SU-DHL-6 (cell line): ENCODE measurements at regions not wholly inside any gene's neighbourhood (a gene's known extent, or its start where the extent isn't known, plus 50 kb on each side); places are given as distances from the start of the nearest gene placed in this dataset.

ENCODE experiments used
- H2AFZ ChIP-seq: fragments of 200-600 bp; sonication (generic); 2 replicates; pipeline ENCODE4 v1.6.1; 2014; ENCODE audit warnings: low read depth, mild to moderate bottlenecking, moderate library complexity, mixed read lengths, antibody characterized with exemption, low read length; ENCODE audit not compliant: severe bottlenecking
- H3F3A ChIP-seq: fragments of 200-600 bp; shearing (Covaris generic); 2 replicates; pipeline ENCODE4 v1.6.0; 2016; ENCODE audit warnings: antibody characterized with exemption, mild to moderate bottlenecking; ENCODE audit not compliant: insufficient read depth
- H3K27ac ChIP-seq: fragments of 200-600 bp; sonication (generic); 2 replicates; pipeline ENCODE4 v1.5.1; 2016; ENCODE audit warnings: low read depth, mild to moderate bottlenecking, low read length, moderate library complexity, mixed read lengths
- H3K27me3 ChIP-seq: fragments of 200-600 bp; sonication (generic), shearing (Covaris generic); 2 replicates; pipeline ENCODE4 v1.6.0; 2014; ENCODE audit warnings: mild to moderate bottlenecking, low read length
- H3K36me3 ChIP-seq: fragments of 200-600 bp; sonication (generic); 2 replicates; pipeline ENCODE4 v1.6.1; 2014; ENCODE audit warnings: mild to moderate bottlenecking, low read length, mixed read lengths
- H3K4me2 ChIP-seq: fragments of 300-600, 200-600 bp; shearing (Covaris generic), sonication (generic); 2 replicates; pipeline ENCODE4 v1.6.0; 2014; ENCODE audit warnings: low read length, low read depth, mild to moderate bottlenecking; ENCODE audit not compliant: poor library complexity, severe bottlenecking
- H3K4me3 ChIP-seq: fragments of 200-600 bp; sonication (generic); 2 replicates; pipeline ENCODE4 v1.5.1; 2014; ENCODE audit warnings: antibody characterized with exemption, low read length, mild to moderate bottlenecking, mixed read lengths; ENCODE audit not compliant: insufficient read depth, poor library complexity, severe bottlenecking
- H3K79me2 ChIP-seq: fragments of 200-600 bp; sonication (generic); 2 replicates; pipeline ENCODE4 v1.6.1; 2014; ENCODE audit warnings: mild to moderate bottlenecking, low read length, moderate library complexity; ENCODE audit not compliant: insufficient read depth
- H3K9ac ChIP-seq: fragments of 200-600 bp; sonication (generic); 2 replicates; pipeline ENCODE4 v1.7.0; 2014; ENCODE audit warnings: mild to moderate bottlenecking, low read length
- H3K9me2 ChIP-seq: fragments of 200-600 bp; sonication (generic); replicated peaks from 2 replicates; pipeline ENCODE4 v1.6.1; 2014; ENCODE audit warnings: low read length; ENCODE audit not compliant: insufficient read depth
- H3K9me3 ChIP-seq: fragments of 200-600 bp; sonication (generic); 2 replicates; pipeline ENCODE4 v1.6.1; 2014; ENCODE audit warnings: low read length, mixed read lengths; ENCODE audit not compliant: insufficient read depth
- H4K20me1 ChIP-seq: fragments of 200-600 bp; sonication (generic); 2 replicates; pipeline ENCODE4 v1.6.1; 2014; ENCODE audit warnings: low read depth, mild to moderate bottlenecking, antibody characterized with exemption, low read length, moderate library complexity, mixed read lengths
- EZH2phosphoT487 ChIP-seq: fragments of 200-600 bp; sonication (generic), shearing (Covaris generic); conservative IDR thresholded peaks from 2 replicates; pipeline ENCODE4 v1.6.1; 2018; ENCODE audit warnings: mild to moderate bottlenecking, antibody characterized with exemption, low read length, moderate library complexity, mixed read lengths
- TF ChIP-seq, protein P1 (sequence below): fragments of 200-600 bp; sonication (generic); IDR thresholded peaks from one replicate; pipeline ENCODE4 v1.5.1; 2017; ENCODE audit warnings: antibody characterized with exemption, mild to moderate bottlenecking, low read length, moderate library complexity; ENCODE audit not compliant: insufficient read depth, poor library complexity, severe bottlenecking

DNA sequence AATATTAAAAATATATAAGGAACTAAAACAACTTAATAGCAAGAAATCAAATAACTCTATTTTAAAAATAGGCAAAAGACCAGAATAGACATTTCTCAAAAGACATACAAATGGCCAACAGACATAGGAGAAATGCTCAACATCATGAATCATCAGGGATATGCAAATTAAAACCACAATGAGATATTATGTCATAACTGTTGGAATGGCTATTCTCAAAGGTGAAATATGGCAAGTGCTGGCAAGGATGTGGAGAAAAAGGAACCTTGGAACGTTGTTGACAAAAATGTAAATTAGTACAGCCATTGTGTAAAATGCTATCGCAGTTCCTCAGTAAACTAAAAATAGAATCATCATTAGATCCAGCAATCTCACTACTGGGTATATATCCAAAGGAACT lies 468.5 kb downstream of the NFIB start:
- H3F3A ChIP-seq, result no peaks in the 10 kb centered on the region
- no peak overlapping the region for H3K27ac ChIP-seq
- H3K36me3 ChIP-seq, result no peaks in the 10 kb centered on the region
- H3K9me2 ChIP-seq, result no peaks in the 10 kb centered on the region
- no peak overlapping the region for H2AFZ ChIP-seq
- H3K9ac ChIP-seq, result no peak overlapping the region
- H3K9me3 ChIP-seq, result no peaks in the 10 kb centered on the region; the same call in 1 of the 2 replicates
- no peaks in the 10 kb centered on the region for H3K79me2 ChIP-seq
- no peaks in the 10 kb centered on the region for H4K20me1 ChIP-seq
- no peak overlapping the region for H3K4me2 ChIP-seq
- no peaks in the 10 kb centered on the region for H3K27me3 ChIP-seq
- H3K4me3 ChIP-seq, result no peak overlapping the region
- TF ChIP-seq, protein P1, sequence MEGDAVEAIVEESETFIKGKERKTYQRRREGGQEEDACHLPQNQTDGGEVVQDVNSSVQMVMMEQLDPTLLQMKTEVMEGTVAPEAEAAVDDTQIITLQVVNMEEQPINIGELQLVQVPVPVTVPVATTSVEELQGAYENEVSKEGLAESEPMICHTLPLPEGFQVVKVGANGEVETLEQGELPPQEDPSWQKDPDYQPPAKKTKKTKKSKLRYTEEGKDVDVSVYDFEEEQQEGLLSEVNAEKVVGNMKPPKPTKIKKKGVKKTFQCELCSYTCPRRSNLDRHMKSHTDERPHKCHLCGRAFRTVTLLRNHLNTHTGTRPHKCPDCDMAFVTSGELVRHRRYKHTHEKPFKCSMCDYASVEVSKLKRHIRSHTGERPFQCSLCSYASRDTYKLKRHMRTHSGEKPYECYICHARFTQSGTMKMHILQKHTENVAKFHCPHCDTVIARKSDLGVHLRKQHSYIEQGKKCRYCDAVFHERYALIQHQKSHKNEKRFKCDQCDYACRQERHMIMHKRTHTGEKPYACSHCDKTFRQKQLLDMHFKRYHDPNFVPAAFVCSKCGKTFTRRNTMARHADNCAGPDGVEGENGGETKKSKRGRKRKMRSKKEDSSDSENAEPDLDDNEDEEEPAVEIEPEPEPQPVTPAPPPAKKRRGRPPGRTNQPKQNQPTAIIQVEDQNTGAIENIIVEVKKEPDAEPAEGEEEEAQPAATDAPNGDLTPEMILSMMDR, result no peak
- no peak for TF ChIP-seq EZH2phosphoT487

DNA sequence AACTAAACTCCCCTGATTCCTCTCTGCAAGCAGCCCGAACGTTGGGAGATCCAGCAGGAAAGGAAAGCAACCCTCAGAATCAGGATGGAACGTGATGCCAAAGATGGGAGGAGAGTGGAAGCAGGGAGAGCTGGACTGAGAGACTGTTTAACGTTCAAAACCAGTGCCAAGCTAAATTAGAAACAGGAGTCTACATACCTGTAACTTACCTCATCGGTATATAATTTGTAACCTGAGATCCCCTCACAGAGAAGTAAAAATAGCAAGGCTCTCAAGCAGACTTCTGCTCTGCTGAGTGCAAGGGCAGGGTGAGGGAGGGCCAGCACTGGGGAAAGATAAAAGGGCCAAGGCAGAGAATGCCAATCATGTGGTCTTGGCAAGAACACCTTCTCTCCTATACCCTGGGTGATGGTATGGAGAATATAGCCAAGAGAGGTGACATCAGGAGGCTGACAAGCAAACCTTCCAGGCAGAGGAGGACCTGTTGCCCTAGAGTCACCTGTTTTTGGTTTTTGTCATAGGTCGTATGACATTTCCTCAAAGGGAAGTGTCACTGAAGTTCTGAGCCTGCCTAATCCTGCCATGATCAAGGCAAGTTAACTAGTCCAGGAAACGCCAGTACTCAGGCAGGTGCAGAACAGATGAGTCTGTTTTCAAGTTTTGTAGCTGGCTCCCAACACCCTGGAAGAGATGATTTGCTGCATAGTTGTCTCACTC lies 472.0 kb downstream of the NFIB start:
- Histone ChIP-seq H3K4me3 (no peak overlapping the region), H3K9ac (no peak overlapping the region), H3K9me2 (no peaks in the 10 kb centered on the region), H2AFZ (no peak overlapping the region), H3K27me3 (no peaks in the 10 kb centered on the region), H3K27ac (no peak overlapping the region), H3K36me3 (no peaks in the 10 kb centered on the region), H3K4me2 (no peak overlapping the region), H4K20me1 (no peaks in the 10 kb centered on the region), H3K9me3 (no peaks in the 10 kb centered on the region; the same call in 1 of the 2 replicates), H3K79me2 (no peaks in the 10 kb centered on the region), H3F3A (no peaks in the 10 kb centered on the region)
- TF ChIP-seq EZH2phosphoT487, result no peak
- TF ChIP-seq, protein P1, result no peak

DNA sequence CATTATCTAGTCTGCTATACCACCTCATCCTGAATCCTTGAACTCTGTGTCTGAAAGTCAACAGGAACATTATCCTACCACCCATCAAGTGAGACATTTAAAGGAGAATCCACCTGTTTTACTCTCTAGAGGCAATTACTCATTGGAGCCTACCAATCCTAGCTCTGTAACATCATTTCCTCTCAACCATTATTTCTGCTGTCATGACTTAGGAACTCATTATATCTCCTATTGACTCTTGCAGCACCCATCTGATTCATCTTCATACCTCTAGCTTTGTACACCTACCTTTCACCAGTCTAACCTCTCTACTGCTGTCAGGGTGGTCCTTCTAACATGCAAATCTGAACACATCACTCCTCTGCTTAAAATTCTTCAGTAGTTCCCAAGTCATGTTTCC lies 481.5 kb downstream of the NFIB start:
- peaks cover 7% of the 10 kb centered on the region; the same call in 1 of the 2 replicates for H3K9me3 ChIP-seq
- no peak overlapping the region for H3K9ac ChIP-seq
- no peak overlapping the region for H3K27ac ChIP-seq
- no peaks in the 10 kb centered on the region for H3K36me3 ChIP-seq
- no peak for TF ChIP-seq EZH2phosphoT487
- TF ChIP-seq, protein P1, result no peak
- H3K4me3 ChIP-seq, result no peak overlapping the region
- H3K27me3 ChIP-seq, result no peaks in the 10 kb centered on the region
- no peaks in the 10 kb centered on the region for H4K20me1 ChIP-seq
- no peaks in the 10 kb centered on the region for H3K79me2 ChIP-seq
- no peaks in the 10 kb centered on the region for H3F3A ChIP-seq
- no peaks in the 10 kb centered on the region for H3K9me2 ChIP-seq
- H3K4me2 ChIP-seq, result no peak overlapping the region
- H2AFZ ChIP-seq, result no peak overlapping the region
